ENCODE measurements at regions not wholly inside any gene's neighbourhood (a gene's known extent, or its start where the extent isn't known, plus 50 kb on each side); places are given as distances from the start of the nearest gene placed in this dataset.

- Histone ChIP-seq H3K27ac (ENCODE audit: extremely low read length, insufficient read depth, low read length) (no peak overlapping the region), H2AFZ (ENCODE audit: low read length) (no peak overlapping the region), H3K4me3 (replicated peaks in 1 of 3; ENCODE audit: insufficient read depth in 1 of 3, low read depth in 2 of 3, low read length in 3 of 3) (no peak overlapping the region), H3K27me3 (ENCODE audit: control insufficient read depth in 1 of 2, insufficient read depth in 2 of 2, low read length in 2 of 2) (no peaks in the 10 kb centered on the region), H3K36me3 (replicated peaks in 1 of 2; ENCODE audit: control insufficient read depth in 1 of 2, insufficient read depth in 2 of 2, low read length in 2 of 2) (no peaks in the 10 kb centered on the region), H3K9ac (ENCODE audit: insufficient read depth, low read depth, low read length) (no peak overlapping the region), H3K4me2 (ENCODE audit: low read depth, low read length) (no peak overlapping the region), H3K9me3 (ENCODE audit: low read length) (no peaks in the 10 kb centered on the region), H3K79me2 (ENCODE audit: insufficient read depth, low read length) (no peaks in the 10 kb centered on the region), H3K4me1 (ENCODE audit: insufficient read depth, low read length) (no peaks in the 10 kb centered on the region), H4K20me1 (ENCODE audit: insufficient read depth, low read length) (no peaks in the 10 kb centered on the region)
- ATAC-seq (no peak), DNase-seq (ENCODE audit: low spot score) (no peak), FAIRE-seq (no peak)
- ChIA-PET CTCF (ENCODE audit: low intra/inter-chr PET ratio, low total read pairs) (no interaction called here), POLR2A (no interaction called here)
- BruUV-seq (replicated peaks) = no TSS peak
- intact Hi-C loops (cut with micrococcal nuclease; ENCODE audit: unreplicated experiment) (no loop called here), in situ Hi-C loops (cut with HindIII; ENCODE audit: extremely low pct_ligation_motif_present, low pct_unique_long_range_greater_than_20kb) (no loop called here)
- TF ChIP-seq NR3C1 (CRISPR knock-in tag; IDR thresholded peaks at IDR 0.05) (no peak), ZNF678 (CRISPR knock-in tag; IDR thresholded peaks at IDR 0.05) (no peak), GPN1 (CRISPR knock-in tag; IDR thresholded peaks at IDR 0.05; ENCODE audit: borderline replicate concordance) (no peak), ELK4 (CRISPR knock-in tag; IDR thresholded peaks at IDR 0.05; ENCODE audit: borderline replicate concordance) (no peak), ARID2 (CRISPR knock-in tag; IDR thresholded peaks at IDR 0.05; ENCODE audit: borderline replicate concordance) (no peak), ZNF503 (CRISPR knock-in tag; IDR thresholded peaks at IDR 0.05) (no peak), POGK (CRISPR knock-in tag; conservative IDR thresholded peaks at IDR 0.05) (no peak), ETS1 (CRISPR knock-in tag; IDR thresholded peaks at IDR 0.05) (no peak)
- WGBS (ENCODE audit: low lambda C conversion rate) = 55% methylated on average over 2 of the region's 2 CpGs
Measured at GRCh38 chr5:121581588-121581987, 270.1 kb upstream of the FTMT start.
